Spinal cord (tissue), 9 donors: ENCODE measurements at regions not wholly inside any gene's neighbourhood (a gene's known extent, or its start where the extent isn't known, plus 50 kb on each side); places are given as distances from the start of the nearest gene placed in this dataset.

Experiments used
- DNase-seq, 6 donors: peaks; one replicate each; pipeline versions ENCODE4 v3.0.0 to v3.0.0-alpha.2; 2013 to 2015; ENCODE audit warnings: low spot score in 6 of 6, low read depth in 4 of 6
- H3K27ac ChIP-seq: one replicate; pipeline ENCODE4 v1.5.1; 2013; ENCODE audit warnings: low read depth, low read length, control low read depth
- H3K27me3 ChIP-seq: one replicate; pipeline ENCODE4 v1.6.1; 2013; ENCODE audit warnings: low read length; ENCODE audit not compliant: control insufficient read depth, insufficient read depth
- H3K36me3 ChIP-seq: one replicate; pipeline ENCODE4 v1.6.1; 2013; ENCODE audit warnings: low read length; ENCODE audit not compliant: control insufficient read depth, insufficient read depth
- H3K4me1 ChIP-seq: one replicate; pipeline ENCODE4 v1.6.1; 2013; ENCODE audit warnings: low read length; ENCODE audit not compliant: control insufficient read depth, insufficient read depth
- H3K4me3 ChIP-seq: one replicate; pipeline ENCODE4 v1.5.1; 2013; ENCODE audit warnings: low read depth, low read length, control low read depth
- H3K9me3 ChIP-seq: one replicate; pipeline ENCODE4 v1.6.1; 2013; ENCODE audit warnings: low read length; ENCODE audit not compliant: control insufficient read depth, insufficient read depth
- WGBS: methylation state at CpG from one replicate; pipeline ENCODE4 v1.1.5; 2013; ENCODE audit warnings: missing lambda C conversion rate; ENCODE audit not compliant: insufficient coverage; 5-methylcytosine and 5-hydroxymethylcytosine counted together
- donor health status: healthy.

DNA sequence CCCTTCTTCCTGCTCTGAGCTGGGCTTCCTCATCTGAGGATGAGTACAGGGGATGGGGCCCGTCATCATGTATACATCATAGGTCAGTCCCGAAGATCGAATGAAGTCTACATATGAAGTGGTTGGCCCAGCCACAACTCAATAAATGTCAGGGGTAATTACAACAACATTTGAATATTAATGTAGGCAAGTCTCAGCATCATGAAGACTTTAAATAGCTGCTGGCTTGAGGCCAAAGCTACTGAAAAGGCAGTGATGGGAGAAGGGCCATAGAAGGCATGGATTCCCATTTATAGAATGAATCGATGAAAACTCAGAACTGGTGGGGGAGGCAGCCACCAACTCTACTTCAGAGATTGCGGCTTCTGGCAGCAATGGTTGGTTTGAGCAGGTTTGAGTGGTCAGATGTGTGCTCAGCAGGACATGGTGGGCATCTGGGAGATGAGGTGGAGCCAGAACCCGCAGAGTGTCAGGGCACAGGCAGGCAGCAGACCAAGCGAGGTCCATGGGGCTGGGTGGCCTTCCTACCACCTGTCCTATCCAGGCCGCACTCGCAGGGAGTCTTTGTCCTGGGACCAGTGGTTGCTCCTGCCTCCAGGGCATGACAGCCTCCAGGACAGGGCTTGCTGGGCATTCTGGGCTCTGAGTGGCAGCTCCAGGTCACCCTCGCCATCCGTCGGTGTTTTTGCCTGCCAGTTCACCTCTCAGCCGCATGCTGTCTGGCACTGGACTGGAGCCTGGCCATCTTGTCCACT lies 919.1 kb downstream of the TBC1D22A start:
- H3K4me1 ChIP-seq: peaks cover 3% of the 10 kb centered on the region
- peak in 2 of 6 donors; percentile 5 to 53 for DNase-seq
- WGBS: 95% methylated on average over 10 of the region's 13 CpGs
- H3K27ac ChIP-seq: no peak overlapping the region
- no peaks in the 10 kb centered on the region for H3K9me3 ChIP-seq
- H3K27me3 ChIP-seq: no peaks in the 10 kb centered on the region
- H3K4me3 ChIP-seq: no peak overlapping the region
- H3K36me3 ChIP-seq: no peaks in the 10 kb centered on the region

DNA sequence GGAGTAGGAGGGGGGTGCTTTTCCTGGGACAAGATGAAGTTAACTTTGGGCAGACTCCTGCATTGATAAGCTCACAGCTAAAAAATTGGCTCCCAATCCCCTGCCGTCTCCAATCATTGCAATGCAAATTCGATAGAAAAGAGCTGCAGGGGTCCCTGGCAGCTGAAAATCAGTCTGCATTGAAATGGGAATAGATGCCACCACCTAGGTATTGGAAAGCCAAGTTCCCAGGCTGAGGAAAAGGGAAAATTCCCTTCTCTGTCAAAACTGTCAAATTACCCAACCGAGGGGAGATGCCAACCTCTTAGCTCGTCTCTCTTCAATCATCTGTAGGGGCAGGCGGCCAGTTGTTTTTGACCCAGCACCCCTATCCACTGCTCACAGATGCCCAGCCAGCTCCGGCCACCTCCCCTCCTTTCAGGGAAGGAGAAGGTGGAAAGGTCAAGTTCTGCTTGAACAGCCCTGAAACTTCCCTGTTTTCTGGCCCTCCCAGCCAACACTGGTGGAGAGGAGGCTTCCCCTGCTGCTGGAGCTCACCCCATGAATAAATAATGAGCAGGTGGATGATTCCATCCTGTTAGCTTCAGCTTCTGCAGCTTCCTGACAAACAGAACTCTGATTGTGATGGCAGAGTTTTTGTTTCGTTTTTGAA lies 916.3 kb downstream of the TBC1D22A start:
- no CpG with 5 or more reads among the region's 7 CpGs for WGBS
- Histone ChIP-seq H3K4me3 (no peak overlapping the region), H3K9me3 (no peaks in the 10 kb centered on the region), H3K4me1 (peaks cover 3% of the 10 kb centered on the region), H3K27ac (no peak overlapping the region), H3K36me3 (no peaks in the 10 kb centered on the region), H3K27me3 (no peaks in the 10 kb centered on the region)
- peak in 2 of 6 donors; percentile 11 to 31 for DNase-seq

DNA sequence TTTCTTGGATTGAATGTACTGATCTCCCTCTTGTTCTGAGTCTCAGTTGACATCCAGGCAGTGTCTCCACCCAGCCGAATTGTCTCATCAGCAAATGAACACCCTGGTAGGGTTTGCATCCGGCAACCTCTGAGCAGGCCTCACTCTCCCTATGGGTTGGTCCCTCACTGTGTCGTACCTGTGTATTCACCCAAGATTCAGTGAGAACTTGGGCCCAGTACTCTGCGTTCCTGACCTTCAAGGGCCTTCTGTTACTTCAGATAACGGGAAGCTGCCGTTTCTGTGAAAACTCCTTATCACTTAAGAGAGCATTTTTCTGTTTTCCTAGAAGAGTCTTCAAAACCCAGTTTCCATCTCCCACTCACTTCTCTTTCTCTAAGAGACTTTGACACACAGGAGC lies 915.6 kb downstream of the TBC1D22A start:
- Histone ChIP-seq H3K9me3 (no peaks in the 10 kb centered on the region), H3K27me3 (no peaks in the 10 kb centered on the region), H3K36me3 (no peaks in the 10 kb centered on the region), H3K27ac (no peak overlapping the region), H3K4me1 (peaks cover 3% of the 10 kb centered on the region), H3K4me3 (no peak overlapping the region)
- 82% methylated on average over 4 of the region's 6 CpGs for WGBS
- no peak for DNase-seq

DNA sequence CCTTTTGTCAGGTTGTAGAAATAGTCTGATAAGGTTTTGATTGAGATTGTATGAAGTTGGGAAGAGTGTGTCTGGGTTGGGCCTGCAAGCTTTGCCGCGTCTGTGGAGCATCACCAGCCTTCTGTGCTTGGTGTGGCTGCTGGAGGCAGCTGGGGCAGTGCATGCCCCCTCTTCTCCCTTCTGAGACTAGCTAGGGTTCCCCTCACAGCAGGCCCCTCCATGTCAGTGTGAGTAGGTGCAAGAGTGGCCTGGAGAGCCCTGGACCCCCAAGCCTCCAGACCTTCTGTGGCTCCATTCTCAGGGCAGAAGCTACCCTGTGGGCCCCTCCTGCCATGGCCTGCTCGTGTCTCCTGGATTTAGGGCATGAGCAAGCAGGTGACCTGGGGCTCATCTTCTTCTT lies 914.2 kb downstream of the TBC1D22A start:
- Histone ChIP-seq H3K27ac (no peak overlapping the region), H3K4me3 (no peak overlapping the region), H3K4me1 (peaks cover 3% of the 10 kb centered on the region), H3K36me3 (no peaks in the 10 kb centered on the region), H3K27me3 (no peaks in the 10 kb centered on the region), H3K9me3 (no peaks in the 10 kb centered on the region)
- DNase-seq: no peak
- 94% methylated on average over 2 of the region's 3 CpGs for WGBS

DNA sequence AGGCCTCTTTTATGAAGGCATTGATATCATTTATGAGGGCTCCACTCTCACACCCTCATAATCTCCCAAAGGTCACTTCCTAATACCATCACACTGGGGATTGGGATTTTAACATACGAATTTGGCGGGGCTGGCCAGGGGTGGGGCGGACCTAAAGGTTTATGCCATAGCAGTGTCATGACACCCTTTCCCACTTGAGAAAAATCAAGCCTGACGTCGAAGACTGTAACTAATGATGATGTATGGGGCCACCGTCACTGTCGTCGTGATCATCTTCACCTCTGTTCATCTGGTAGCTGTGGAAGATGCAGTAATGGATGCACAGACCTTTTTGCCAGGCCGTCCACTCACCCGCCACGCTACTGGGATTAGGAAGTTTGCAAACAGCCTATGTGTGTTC lies 912.1 kb downstream of the TBC1D22A start:
- Histone ChIP-seq H3K36me3 (no peaks in the 10 kb centered on the region), H3K4me1 (peaks cover 3% of the 10 kb centered on the region), H3K9me3 (no peaks in the 10 kb centered on the region), H3K27ac (no peak overlapping the region), H3K4me3 (no peak overlapping the region), H3K27me3 (no peaks in the 10 kb centered on the region)
- 93% methylated on average over 11 of the region's 11 CpGs for WGBS
- DNase-seq: no peak

DNA sequence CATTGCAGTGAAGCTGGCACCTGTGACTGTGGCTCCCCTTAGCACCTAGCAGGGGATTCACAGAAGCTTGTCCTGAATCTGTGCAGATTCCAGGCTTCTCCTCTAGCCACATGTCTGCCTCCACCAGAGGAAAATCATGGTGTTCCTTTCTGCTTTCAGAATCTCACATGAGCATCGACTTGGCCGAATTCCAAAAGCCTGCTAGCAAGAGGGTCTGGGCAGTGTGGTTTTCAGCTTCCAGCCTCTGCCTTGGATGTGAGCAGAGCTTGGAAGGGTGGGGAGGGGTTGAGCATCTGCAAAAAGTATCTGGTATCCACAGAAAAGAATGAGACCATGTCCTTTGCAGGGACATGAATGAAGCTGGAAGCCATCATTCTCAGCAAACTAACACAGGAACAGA lies 911.1 kb downstream of the TBC1D22A start:
- no peaks in the 10 kb centered on the region for H3K36me3 ChIP-seq
- H3K27ac ChIP-seq: no peak overlapping the region
- 86% methylated on average over 2 of the region's 2 CpGs for WGBS
- peak in 1 of 6 donors; percentile 23 for DNase-seq
- no peak overlapping the region for H3K4me3 ChIP-seq
- H3K27me3 ChIP-seq: no peaks in the 10 kb centered on the region
- no peaks in the 10 kb centered on the region for H3K4me1 ChIP-seq
- H3K9me3 ChIP-seq: no peaks in the 10 kb centered on the region

DNA sequence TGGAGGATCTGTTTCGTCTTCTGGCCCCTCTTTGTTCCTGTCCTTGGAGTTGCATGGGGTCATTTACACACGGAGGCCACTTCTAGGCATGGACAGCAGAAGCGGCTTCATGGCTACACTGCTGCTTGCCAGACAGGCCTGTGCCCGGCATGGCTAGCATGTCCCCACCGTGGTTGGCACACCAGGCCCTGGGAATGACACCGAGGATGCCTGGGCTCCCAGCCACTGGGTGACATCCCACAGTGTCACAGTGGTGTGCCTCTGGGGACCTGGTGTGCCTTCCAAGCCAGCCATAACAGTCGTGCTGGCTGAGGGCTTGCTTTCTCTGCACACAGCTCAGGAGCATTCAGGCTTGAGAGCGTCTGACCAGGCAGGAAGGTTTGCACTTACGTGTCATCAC lies 910.1 kb downstream of the TBC1D22A start:
- no peak for DNase-seq
- H3K9me3 ChIP-seq: no peaks in the 10 kb centered on the region
- WGBS: 93% methylated on average over 9 of the region's 9 CpGs

DNA sequence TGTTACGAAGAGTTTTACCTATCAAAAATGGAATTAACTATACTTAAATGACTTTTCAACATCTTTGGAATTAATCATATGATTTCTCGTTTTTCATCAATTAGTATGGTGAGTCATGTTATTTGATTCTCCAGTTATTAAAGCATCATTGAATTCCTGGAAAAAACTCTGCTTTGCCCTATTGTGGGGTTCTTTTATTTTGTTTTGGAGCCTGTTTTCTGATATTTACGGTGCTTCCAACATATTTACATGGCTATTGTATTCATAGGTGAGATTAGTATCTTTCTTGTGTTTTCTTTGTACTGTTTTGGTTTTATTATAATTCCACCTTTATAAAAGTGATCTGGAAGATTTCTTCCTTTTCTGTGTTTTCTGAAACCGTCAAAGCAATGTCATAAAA lies 902.7 kb downstream of the TBC1D22A start:
- Histone ChIP-seq H3K36me3 (no peaks in the 10 kb centered on the region), H3K9me3 (no peaks in the 10 kb centered on the region), H3K4me3 (no peak overlapping the region), H3K4me1 (no peaks in the 10 kb centered on the region), H3K27me3 (no peaks in the 10 kb centered on the region), H3K27ac (no peak overlapping the region)
- no CpG with 5 or more reads among the region's 4 CpGs for WGBS
- DNase-seq: no peak

More for the DNA sequence above, 910.1 kb downstream of the TBC1D22A start:
- no peaks in the 10 kb centered on the region for H3K4me1 ChIP-seq
- H3K36me3 ChIP-seq: no peaks in the 10 kb centered on the region
- H3K4me3 ChIP-seq: no peak overlapping the region
- no peak overlapping the region for H3K27ac ChIP-seq
- H3K27me3 ChIP-seq: no peaks in the 10 kb centered on the region

DNA sequence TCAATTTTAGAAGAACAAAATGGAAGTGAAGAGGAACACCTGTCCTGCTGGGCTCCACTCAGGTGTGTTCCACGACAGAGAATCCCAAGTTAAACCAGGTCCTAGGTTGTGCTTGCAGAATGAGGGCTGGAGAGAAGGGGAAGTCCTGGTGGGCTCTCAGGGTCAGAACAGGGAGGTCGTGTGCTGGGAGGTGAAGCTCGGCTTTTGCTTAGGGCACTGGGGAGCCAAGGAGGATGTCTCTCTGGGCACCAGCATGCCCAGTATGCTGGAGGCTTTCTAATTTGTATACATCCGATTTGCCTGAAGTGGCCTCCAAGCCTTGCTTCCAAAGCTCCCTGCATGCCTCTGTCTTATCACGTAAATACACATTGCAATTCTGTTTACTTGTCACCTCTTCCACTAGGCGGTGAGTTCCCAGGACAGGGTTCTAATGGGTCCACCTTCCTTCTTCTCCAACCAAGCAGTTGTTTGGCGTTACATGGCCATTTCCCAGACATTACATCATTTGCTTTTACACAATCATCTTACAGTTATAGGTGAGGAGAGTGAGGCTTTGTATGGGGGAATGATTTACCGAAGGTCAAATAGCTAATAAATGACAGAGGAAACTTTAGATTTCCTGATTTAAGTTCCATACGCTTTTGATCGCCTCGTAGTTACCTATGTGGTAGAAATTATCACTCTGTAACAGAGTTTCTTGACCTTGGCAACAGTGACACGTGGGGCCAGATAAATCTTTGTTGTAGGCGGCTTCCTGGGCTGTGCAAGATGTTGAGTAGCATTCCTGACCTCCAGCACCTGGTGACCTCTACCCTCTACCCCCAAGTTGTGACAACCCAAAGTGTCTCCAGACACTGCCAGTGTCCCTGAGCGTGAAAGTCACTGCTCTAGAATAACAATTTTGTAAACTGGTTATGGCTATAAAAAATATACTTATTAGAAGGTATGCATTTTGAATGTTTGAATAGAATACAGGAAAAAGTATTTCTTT lies 901.5 kb downstream of the TBC1D22A start:
- no peak overlapping the region for H3K27ac ChIP-seq
- H3K27me3 ChIP-seq: no peaks in the 10 kb centered on the region
- DNase-seq: no peak
- H3K36me3 ChIP-seq: no peaks in the 10 kb centered on the region
- WGBS: 90% methylated on average over 11 of the region's 14 CpGs
- no peaks in the 10 kb centered on the region for H3K9me3 ChIP-seq
- H3K4me3 ChIP-seq: no peak overlapping the region
- H3K4me1 ChIP-seq: no peaks in the 10 kb centered on the region
